ENCODE measurements at regions not wholly inside any gene's neighbourhood (a gene's known extent, or its start where the extent isn't known, plus 50 kb on each side); places are given as distances from the start of the nearest gene placed in this dataset.
"Not testable (repeated sequence)": the region's sequence is repeated elsewhere in the genome, so short reads cannot be mapped to it uniquely, and the experiment has no call there.

GRCh38 chr1:222897527-222898190 lies 82.8 kb downstream of the DISP1 start:
- peak overlapping the region; percentile 33 for H3K4me3 ChIP-seq (ENCODE audit: low read depth, low read length)
- TF ChIP-seq CTCF (IDR thresholded peaks at IDR 0.05; ENCODE audit: low read depth, low read length), result no peak

GRCh38 chr1:222898191-222898527 lies 83.3 kb downstream of the DISP1 start:
- TF ChIP-seq CTCF (IDR thresholded peaks at IDR 0.05; ENCODE audit: low read depth, low read length), result no peak
- H3K4me3 ChIP-seq (ENCODE audit: low read depth, low read length), result peak overlapping the region; percentile 33

- H3K4me3 ChIP-seq (ENCODE audit: low read depth, low read length), result no peak overlapping the region
- TF ChIP-seq CTCF (IDR thresholded peaks at IDR 0.05; ENCODE audit: low read depth, low read length), result no peak
Observed at GRCh38 chr1:222899471-222899870, 84.6 kb downstream of the DISP1 start.

GRCh38 chr1:222904451-222904850 lies 89.6 kb downstream of the DISP1 start:
- no peak overlapping the region for H3K4me3 ChIP-seq (ENCODE audit: low read depth, low read length)
- no peak for TF ChIP-seq CTCF (IDR thresholded peaks at IDR 0.05; ENCODE audit: low read depth, low read length)

- no peak overlapping the region for H3K4me3 ChIP-seq (ENCODE audit: low read depth, low read length)
- TF ChIP-seq CTCF (IDR thresholded peaks at IDR 0.05; ENCODE audit: low read depth, low read length), result no peak
Observed at GRCh38 chr1:222905151-222905550, 90.3 kb downstream of the DISP1 start.

GRCh38 chr1:222906271-222906739 lies 91.5 kb downstream of the DISP1 start:
- H3K4me3 ChIP-seq (ENCODE audit: low read depth, low read length), result not testable (repeated sequence)

GRCh38 chr1:222909586-222909985 lies 94.7 kb downstream of the DISP1 start:
- H3K4me3 ChIP-seq (ENCODE audit: low read depth, low read length), result no peak overlapping the region

More at GRCh38 chr1:222909586-222909985, 94.7 kb downstream of the DISP1 start:
- TF ChIP-seq CTCF (IDR thresholded peaks at IDR 0.05; ENCODE audit: low read depth, low read length), result no peak
